DND-41 (cell line): ENCODE measurements at regions not wholly inside any gene's neighbourhood (a gene's known extent, or its start where the extent isn't known, plus 50 kb on each side); places are given as distances from the start of the nearest gene placed in this dataset.

ENCODE experiments used
- CTCF ChIP-seq: IDR thresholded peaks from 2 replicates; pipeline ENCODE4 v1.5.1; 2012; ENCODE audit warnings: borderline replicate concordance, low read length, moderate library complexity, mild to moderate bottlenecking; ENCODE audit not compliant: poor library complexity, severe bottlenecking; ENCODE audit errors: extremely low read depth
- EZH2 ChIP-seq: IDR thresholded peaks from 3 replicates; pipeline ENCODE4 v1.6.1; 2012; ENCODE audit warnings: borderline replicate concordance, low read depth, mild to moderate bottlenecking, moderate library complexity, low read length, inconsistent platforms; ENCODE audit not compliant: severe bottlenecking

- TF ChIP-seq CTCF (no peak), EZH2 (no peak)
Measured at GRCh38 chr3:86254480-86254879, 736.5 kb downstream of the VGLL3 start.
